ENCODE measurements at regions not wholly inside any gene's neighbourhood (a gene's known extent, or its start where the extent isn't known, plus 50 kb on each side); places are given as distances from the start of the nearest gene placed in this dataset.

- TF ChIP-seq CTCF (conservative IDR thresholded peaks at IDR 0.05; ENCODE audit: low read depth, low read length), result no peak
- TF ChIP-seq RFX5 (IDR thresholded peaks at IDR 0.05; ENCODE audit: low read depth, low read length), result no peak
- no peak for TF ChIP-seq CEBPB (IDR thresholded peaks at IDR 0.05; ENCODE audit: low read depth, low read length)
- TF ChIP-seq CHD1 (IDR thresholded peaks at IDR 0.05; ENCODE audit: low read depth, low read length), result no peak
- TF ChIP-seq POLR2A (IDR thresholded peaks at IDR 0.05; ENCODE audit: low read depth, low read length), result no peak
- TF ChIP-seq RAD21 (IDR thresholded peaks at IDR 0.05; ENCODE audit: low read length), result no peak
- TF ChIP-seq RCOR1 (IDR thresholded peaks at IDR 0.05; ENCODE audit: insufficient replicate concordance, low read length), result no peak
- TF ChIP-seq SMC3 (IDR thresholded peaks at IDR 0.05; ENCODE audit: low read depth, low read length), result no peak
- no peak for TF ChIP-seq BHLHE40 (IDR thresholded peaks at IDR 0.05; ENCODE audit: low read depth, low read length)
- no peak for TF ChIP-seq FOS (IDR thresholded peaks at IDR 0.05; ENCODE audit: low read depth, low read length)
- no peak for TF ChIP-seq MAZ (IDR thresholded peaks at IDR 0.05; ENCODE audit: borderline replicate concordance, low read depth, low read length)
These were observed 88.0 kb upstream of the ZPBP start for GRCh38 chr7:50181081-50181480.
